ENCODE measurements at regions not wholly inside any gene's neighbourhood (a gene's known extent, or its start where the extent isn't known, plus 50 kb on each side); places are given as distances from the start of the nearest gene placed in this dataset.
"Not testable (repeated sequence)": the region's sequence is repeated elsewhere in the genome, so short reads cannot be mapped to it uniquely, and the experiment has no call there.

DNA sequence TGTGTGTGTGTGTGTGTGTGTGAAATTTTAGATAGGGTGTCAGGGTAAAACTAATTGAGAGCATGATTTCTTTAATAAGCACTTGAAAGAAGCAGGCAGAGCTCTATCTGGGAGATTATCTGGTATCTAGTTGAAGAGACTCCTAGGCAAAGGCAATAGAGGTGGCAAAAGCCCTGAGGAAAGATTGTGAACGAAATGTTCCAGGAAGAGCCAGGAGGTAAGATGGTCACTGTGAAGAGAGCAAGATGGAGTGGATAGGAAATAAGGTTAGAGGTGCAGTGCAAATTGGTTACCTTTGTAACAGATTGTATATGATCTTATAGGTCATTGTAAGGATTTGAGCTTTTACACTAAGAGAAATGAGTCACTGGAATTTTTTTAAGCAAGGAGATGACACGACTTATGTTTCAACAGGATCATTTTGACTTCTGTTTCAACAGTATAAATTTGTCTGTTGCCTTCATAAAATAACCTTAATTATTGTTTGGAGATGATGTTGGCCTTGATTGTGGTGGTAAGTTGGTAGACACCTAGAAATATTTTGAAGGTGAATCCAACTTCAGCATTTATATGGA, 239.6 kb downstream of the PARP8 start:
- no peaks in the 10 kb centered on the region for H3K36me3 ChIP-seq (ENCODE audit: control insufficient read depth in 2 of 2, extremely low read depth in 1 of 2, insufficient read depth in 2 of 2, low read length in 2 of 2)
- no peaks in the 10 kb centered on the region for H3K79me2 ChIP-seq (ENCODE audit: control insufficient read depth, insufficient read depth, low read length)
- no peak for TF ChIP-seq GATA2 (IDR thresholded peaks at IDR 0.05; ENCODE audit: insufficient read depth, insufficient read length, low read depth, low read length)
- TF ChIP-seq, protein P1, sequence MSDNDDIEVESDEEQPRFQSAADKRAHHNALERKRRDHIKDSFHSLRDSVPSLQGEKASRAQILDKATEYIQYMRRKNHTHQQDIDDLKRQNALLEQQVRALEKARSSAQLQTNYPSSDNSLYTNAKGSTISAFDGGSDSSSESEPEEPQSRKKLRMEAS (IDR thresholded peaks at IDR 0.05; ENCODE audit: insufficient read depth, insufficient read length) = no peak
- TF ChIP-seq, protein P2, sequence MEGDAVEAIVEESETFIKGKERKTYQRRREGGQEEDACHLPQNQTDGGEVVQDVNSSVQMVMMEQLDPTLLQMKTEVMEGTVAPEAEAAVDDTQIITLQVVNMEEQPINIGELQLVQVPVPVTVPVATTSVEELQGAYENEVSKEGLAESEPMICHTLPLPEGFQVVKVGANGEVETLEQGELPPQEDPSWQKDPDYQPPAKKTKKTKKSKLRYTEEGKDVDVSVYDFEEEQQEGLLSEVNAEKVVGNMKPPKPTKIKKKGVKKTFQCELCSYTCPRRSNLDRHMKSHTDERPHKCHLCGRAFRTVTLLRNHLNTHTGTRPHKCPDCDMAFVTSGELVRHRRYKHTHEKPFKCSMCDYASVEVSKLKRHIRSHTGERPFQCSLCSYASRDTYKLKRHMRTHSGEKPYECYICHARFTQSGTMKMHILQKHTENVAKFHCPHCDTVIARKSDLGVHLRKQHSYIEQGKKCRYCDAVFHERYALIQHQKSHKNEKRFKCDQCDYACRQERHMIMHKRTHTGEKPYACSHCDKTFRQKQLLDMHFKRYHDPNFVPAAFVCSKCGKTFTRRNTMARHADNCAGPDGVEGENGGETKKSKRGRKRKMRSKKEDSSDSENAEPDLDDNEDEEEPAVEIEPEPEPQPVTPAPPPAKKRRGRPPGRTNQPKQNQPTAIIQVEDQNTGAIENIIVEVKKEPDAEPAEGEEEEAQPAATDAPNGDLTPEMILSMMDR (IDR thresholded peaks at IDR 0.05; ENCODE audit: extremely low read depth in 1 of 2, insufficient read depth in 1 of 2, low read depth in 1 of 2, low read length in 2 of 2) = no peak
- TF ChIP-seq EZH2 (IDR thresholded peaks at IDR 0.05; ENCODE audit: borderline replicate concordance, low read depth, low read length, severe bottlenecking) = no peak
- no peak for TF ChIP-seq JUN (IDR thresholded peaks at IDR 0.05; ENCODE audit: borderline replicate concordance, insufficient read depth, insufficient read length, low read depth)
- TF ChIP-seq FOS (IDR thresholded peaks at IDR 0.05; ENCODE audit: borderline replicate concordance, insufficient read depth, low read length) = no peak
- TF ChIP-seq MYC (IDR thresholded peaks at IDR 0.05; ENCODE audit: low read depth, low read length) = no peak
- no peak for TF ChIP-seq POLR2AphosphoS5 (IDR thresholded peaks at IDR 0.05; ENCODE audit: insufficient read depth, low read depth, low read length)
- no peak for TF ChIP-seq POLR2A (IDR thresholded peaks at IDR 0.05; ENCODE audit: low read depth, low read length)
- H3K27me3 ChIP-seq (ENCODE audit: control insufficient read depth in 2 of 2, insufficient read depth in 2 of 2, low read length in 2 of 2) = no peaks in the 10 kb centered on the region
- CTCF ChIA-PET = no interaction called here
- no peaks in the 10 kb centered on the region for H3K9me1 ChIP-seq (replicated peaks; ENCODE audit: control insufficient read depth, extremely low read depth, insufficient read depth, low read length)
- H3K27ac ChIP-seq (ENCODE audit: insufficient read depth, low read depth, low read length) = no peak overlapping the region
- no TSS peak for BruUV-seq (replicated peaks)
- no peak overlapping the region for H3K9ac ChIP-seq (replicated peaks; ENCODE audit: extremely low read depth, insufficient read depth, low read length)
- no peaks in the 10 kb centered on the region for H3K4me1 ChIP-seq (ENCODE audit: control insufficient read depth, extremely low read depth, insufficient read depth, low read length)
- H4K20me1 ChIP-seq (replicated peaks; ENCODE audit: control insufficient read depth, extremely low read depth, insufficient read depth, low read length) = no peaks in the 10 kb centered on the region
- POLR2A ChIA-PET = no interaction called here
- H3K9me3 ChIP-seq (replicated peaks; ENCODE audit: control insufficient read depth, insufficient read depth, low read length) = peaks cover 2% of the 10 kb centered on the region
- no peak overlapping the region for H3K4me2 ChIP-seq (ENCODE audit: insufficient read depth, low read length)
- DNase-seq (ENCODE audit: low read depth, low spot score) (no peak), FAIRE-seq (no peak)
- intact Hi-C loops (cut with micrococcal nuclease) = no loop called here
- no peak overlapping the region for H2AFZ ChIP-seq (ENCODE audit: low read depth, low read length)
- dilution Hi-C loops (cut with MboI; ENCODE audit: extremely low pct_ligation_motif_present, low sequenced_read_pairs) = no loop called here
- no peak overlapping the region for H3K4me3 ChIP-seq (replicated peaks in 1 of 3; ENCODE audit: insufficient read depth in 1 of 3, low read depth in 1 of 3, low read length in 3 of 3)

DNA sequence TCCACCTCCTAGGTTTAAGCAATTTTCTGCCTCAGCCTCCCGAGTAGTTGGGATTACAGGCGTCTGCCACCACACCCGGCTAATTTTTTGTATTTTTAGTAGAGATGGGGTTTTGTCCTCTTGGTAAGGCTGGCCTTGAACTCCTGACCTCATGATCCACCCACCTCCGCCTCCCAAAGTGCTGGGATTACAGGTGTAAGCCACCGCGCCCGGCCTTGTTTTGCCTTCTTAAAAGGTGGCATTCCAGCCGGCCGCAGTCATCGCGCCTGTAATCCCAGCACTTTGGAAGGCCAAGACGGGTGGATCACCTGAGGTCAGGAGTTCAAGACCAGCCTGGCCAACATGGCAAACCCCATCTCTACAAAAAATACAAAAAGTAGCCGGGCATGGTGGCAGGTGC, 253.7 kb downstream of the PARP8 start:
- POLR2A ChIA-PET; H3K4me2 ChIP-seq (ENCODE audit: insufficient read depth, low read length); H3K4me3 ChIP-seq (replicated peaks in 1 of 3; ENCODE audit: insufficient read depth in 1 of 3, low read depth in 1 of 3, low read length in 3 of 3); CTCF ChIA-PET; H3K9me3 ChIP-seq (replicated peaks; ENCODE audit: control insufficient read depth, insufficient read depth, low read length); DNase-seq (ENCODE audit: low read depth, low spot score); H3K4me1 ChIP-seq (ENCODE audit: control insufficient read depth, extremely low read depth, insufficient read depth, low read length); H2AFZ ChIP-seq (ENCODE audit: low read depth, low read length); H4K20me1 ChIP-seq (replicated peaks; ENCODE audit: control insufficient read depth, extremely low read depth, insufficient read depth, low read length); H3K36me3 ChIP-seq (ENCODE audit: control insufficient read depth in 2 of 2, extremely low read depth in 1 of 2, insufficient read depth in 2 of 2, low read length in 2 of 2); H3K9me1 ChIP-seq (replicated peaks; ENCODE audit: control insufficient read depth, extremely low read depth, insufficient read depth, low read length); H3K79me2 ChIP-seq (ENCODE audit: control insufficient read depth, insufficient read depth, low read length); H3K9ac ChIP-seq (replicated peaks; ENCODE audit: extremely low read depth, insufficient read depth, low read length); FAIRE-seq; intact Hi-C loops (cut with micrococcal nuclease); dilution Hi-C loops (cut with MboI; ENCODE audit: extremely low pct_ligation_motif_present, low sequenced_read_pairs); BruUV-seq (replicated peaks); H3K27ac ChIP-seq (ENCODE audit: insufficient read depth, low read depth, low read length); H3K27me3 ChIP-seq (ENCODE audit: control insufficient read depth in 2 of 2, insufficient read depth in 2 of 2, low read length in 2 of 2): not testable (repeated sequence)

All from endothelial cell of umbilical vein (primary cell).